Neuronal stem cell (in vitro differentiated cells): ENCODE measurements at regions not wholly inside any gene's neighbourhood (a gene's known extent, or its start where the extent isn't known, plus 50 kb on each side); places are given as distances from the start of the nearest gene placed in this dataset.

Experiments
- DNase-seq: peaks from one replicate; pipeline ENCODE4 v3.0.0-alpha.2; 2013; ENCODE audit warnings: low spot score
- H2AFZ ChIP-seq: one replicate; pipeline ENCODE4 v1.6.1; 2013; ENCODE audit warnings: mild to moderate bottlenecking, low read length, inconsistent platforms
- H2AK5ac ChIP-seq: 2 replicates; pipeline ENCODE4 v1.6.1; 2013; ENCODE audit warnings: low read depth, mild to moderate bottlenecking, inconsistent platforms, low read length, moderate library complexity, mixed read lengths
- H2BK120ac ChIP-seq: 2 replicates; pipeline ENCODE4 v1.6.1; 2013; ENCODE audit warnings: low read depth, mild to moderate bottlenecking, inconsistent platforms, low read length, moderate library complexity, mixed read lengths
- H2BK12ac ChIP-seq: one replicate; pipeline ENCODE4 v1.6.1; 2013; ENCODE audit warnings: low read length, inconsistent platforms
- H2BK15ac ChIP-seq: 2 replicates; pipeline ENCODE4 v1.6.1; 2013; ENCODE audit warnings: mild to moderate bottlenecking, low read length, inconsistent platforms, mixed read lengths
- H2BK5ac ChIP-seq: one replicate; pipeline ENCODE4 v1.6.1; 2013; ENCODE audit warnings: inconsistent platforms, mild to moderate bottlenecking, low read length, moderate library complexity
- H3K14ac ChIP-seq: one replicate; pipeline ENCODE4 v1.6.1; 2013; ENCODE audit warnings: low read length, inconsistent platforms
- H3K18ac ChIP-seq: 2 replicates; pipeline ENCODE4 v1.6.1; 2013; ENCODE audit warnings: low read length, inconsistent platforms
- H3K23ac ChIP-seq: 2 replicates; pipeline ENCODE4 v1.6.1; 2013; ENCODE audit warnings: low read depth, mild to moderate bottlenecking, mixed read lengths, low read length, inconsistent platforms; ENCODE audit not compliant: poor library complexity
- H3K27ac ChIP-seq: replicated peaks from 3 replicates; pipeline ENCODE4 v1.5.1; 2013; ENCODE audit warnings: low read length, inconsistent platforms
- H3K27me3 ChIP-seq, 3 experiments: 2 replicates each; pipeline ENCODE4 v1.6.1; 2013; ENCODE audit warnings: low read length in 3 of 3, mild to moderate bottlenecking in 2 of 3, inconsistent platforms in 1 of 3, low read depth in 1 of 3, mixed read lengths in 1 of 3, moderate library complexity in 1 of 3; ENCODE audit not compliant: control insufficient read depth in 3 of 3, insufficient read depth in 3 of 3
- H3K36me3 ChIP-seq, 2 donors: replicated peaks in 1 of 2; 2 replicates each; pipeline ENCODE4 v1.6.1; 2013; ENCODE audit warnings: low read length in 2 of 2; ENCODE audit not compliant: control insufficient read depth in 2 of 2, insufficient read depth in 2 of 2
- H3K4ac ChIP-seq: 2 replicates; pipeline ENCODE4 v1.6.1; 2013; ENCODE audit warnings: inconsistent platforms, mild to moderate bottlenecking, low read length, moderate library complexity
- H3K4me1 ChIP-seq, 2 donors: 1 replicate in 1 of 2; 2 replicates in 1 of 2; pipeline ENCODE4 v1.6.1; 2013; ENCODE audit warnings: low read length in 2 of 2, low read depth in 1 of 2; ENCODE audit not compliant: control insufficient read depth in 2 of 2, insufficient read depth in 1 of 2
- H3K4me2 ChIP-seq: one replicate; pipeline ENCODE4 v1.6.1; 2013; ENCODE audit warnings: mild to moderate bottlenecking, low read length, inconsistent platforms; ENCODE audit not compliant: insufficient read depth, poor library complexity, severe bottlenecking
- H3K4me3 ChIP-seq, 2 donors: 2 replicates each; pipeline ENCODE4 v1.5.1; 2013; ENCODE audit warnings: low read length in 2 of 2, mild to moderate bottlenecking in 2 of 2, inconsistent platforms in 1 of 2, moderate library complexity in 1 of 2
- H3K79me1 ChIP-seq: one replicate; pipeline ENCODE4 v1.6.1; 2013; ENCODE audit warnings: low read depth, mild to moderate bottlenecking, inconsistent platforms, low read length, moderate library complexity
- H3K9ac ChIP-seq: one replicate; pipeline ENCODE4 v1.6.1; 2013; ENCODE audit warnings: mild to moderate bottlenecking, low read depth, low read length, inconsistent platforms; ENCODE audit not compliant: poor library complexity
- H3K9me3 ChIP-seq, 2 donors: replicated peaks in 1 of 2; 2 replicates each; pipeline versions ENCODE3 to v1.6.1; 2013; ENCODE audit warnings: low read length in 2 of 2, mild to moderate bottlenecking in 2 of 2, inconsistent platforms in 1 of 2, low read depth in 1 of 2, mixed read lengths in 1 of 2, moderate library complexity in 1 of 2; ENCODE audit not compliant: control insufficient read depth in 2 of 2, insufficient read depth in 1 of 2
- H4K8ac ChIP-seq: one replicate; pipeline ENCODE4 v1.6.1; 2013; ENCODE audit warnings: low read depth, mild to moderate bottlenecking, inconsistent platforms, low read length, moderate library complexity
- H4K91ac ChIP-seq: one replicate; pipeline ENCODE4 v1.6.1; 2013; ENCODE audit warnings: low read length, low read depth, mild to moderate bottlenecking, inconsistent platforms; ENCODE audit not compliant: poor library complexity
- WGBS, 2 donors: extraction: QIAGEN DNeasy Blood & Tissue Kit; methylation state at CpG; one replicate each; pipeline ENCODE4 v1.1.7; 2013; ENCODE audit warnings: missing lambda C conversion rate in 2 of 2, mixed read lengths in 1 of 2; ENCODE audit not compliant: insufficient read length in 2 of 2, insufficient replicate concordance in 1 of 2; ENCODE audit errors: extremely low coverage in 2 of 2; 5-methylcytosine and 5-hydroxymethylcytosine counted together

DNA sequence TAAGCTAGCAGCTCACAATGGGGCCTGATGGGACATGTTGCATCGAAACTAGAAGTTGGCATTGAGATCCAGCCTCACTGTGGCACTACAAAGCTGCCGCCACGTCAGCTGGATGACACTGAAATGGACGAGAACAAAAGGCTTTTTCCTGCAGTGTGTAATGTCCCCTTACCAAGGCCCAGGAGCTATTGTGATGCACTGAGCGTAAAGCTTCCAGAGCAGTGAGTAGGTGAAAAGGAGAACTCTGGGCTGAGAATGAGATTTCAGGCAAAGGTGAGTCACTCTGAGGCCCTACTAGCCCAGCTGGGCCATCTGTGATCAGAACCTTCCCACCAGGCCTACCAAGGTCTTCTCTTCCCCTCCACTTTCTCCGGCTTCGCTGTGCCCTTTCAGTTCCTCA, 528.1 kb upstream of the KLF4 start:
- DNase-seq, result peak; percentile 27
- no peak overlapping the region for H3K27ac ChIP-seq
- H4K91ac ChIP-seq, result no peak overlapping the region
- no peak overlapping the region for H3K18ac ChIP-seq
- no peak overlapping the region for H2BK12ac ChIP-seq
- H3K4me3 ChIP-seq, result no peak overlapping the region
- no peak overlapping the region for H3K4me2 ChIP-seq
- no peaks in the 10 kb centered on the region for H3K79me1 ChIP-seq
- no peak overlapping the region for H3K4ac ChIP-seq
- no peak overlapping the region for H2BK5ac ChIP-seq
- H3K14ac ChIP-seq, result no peak overlapping the region
- no peak overlapping the region for H2BK15ac ChIP-seq
- no peak overlapping the region for H4K8ac ChIP-seq
- WGBS, 2 donors, result no CpG with 5 or more reads among the region's 7 CpGs
- no peak overlapping the region for H3K23ac ChIP-seq
- no peak overlapping the region for H2AK5ac ChIP-seq
- no peak overlapping the region for H2AFZ ChIP-seq
- H3K36me3 ChIP-seq, result no peaks in the 10 kb centered on the region
- H3K4me1 ChIP-seq, result peaks cover 0 to 4% of the 10 kb centered on the region in 2 donors
- H3K27me3 ChIP-seq, result no peaks in the 10 kb centered on the region
- no peak overlapping the region for H2BK120ac ChIP-seq
- no peaks in the 10 kb centered on the region for H3K9me3 ChIP-seq
- no peak overlapping the region for H3K9ac ChIP-seq

DNA sequence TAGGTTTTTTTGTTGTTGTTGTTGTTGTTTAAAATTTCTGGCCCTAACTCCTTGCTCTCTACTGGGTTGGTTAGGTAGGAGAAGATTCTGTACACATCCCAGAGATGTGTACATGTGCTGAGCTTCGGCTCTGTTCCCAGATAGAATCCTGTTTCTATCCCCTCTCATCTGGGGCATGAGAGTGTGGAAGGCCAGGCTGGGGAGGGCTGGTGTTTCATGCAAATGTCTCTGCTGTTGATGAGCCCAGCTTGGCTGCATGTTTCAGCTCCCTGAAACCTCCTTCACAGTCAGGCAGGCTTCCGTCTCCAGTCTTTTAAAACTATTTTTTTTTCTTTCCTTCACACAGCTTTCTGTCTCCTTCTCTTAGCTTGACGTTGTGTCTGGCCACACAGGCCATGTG, 526.9 kb upstream of the KLF4 start:
- WGBS, 2 donors, result no CpG with 5 or more reads among the region's 3 CpGs
- no peak overlapping the region for H2AFZ ChIP-seq

DNA sequence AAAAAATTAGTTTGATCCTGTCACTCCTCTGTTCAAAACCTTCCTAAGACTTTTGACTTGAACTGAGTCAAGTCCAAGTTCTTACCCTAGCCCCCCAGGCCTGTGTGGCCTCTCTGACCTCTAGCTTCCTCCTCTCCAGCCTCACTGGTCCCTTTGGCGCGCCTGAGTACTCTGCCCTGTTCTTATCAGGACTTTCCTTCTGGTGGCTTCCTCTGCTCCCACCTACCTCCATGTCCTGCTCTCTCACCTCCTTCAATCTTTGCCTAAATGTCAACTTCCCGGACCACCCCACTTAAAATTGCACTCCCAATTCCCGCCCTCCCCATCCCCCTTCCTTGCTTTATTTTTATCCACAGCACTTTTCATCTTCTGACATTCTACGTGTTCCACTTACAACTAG, 526.1 kb upstream of the KLF4 start:
- Histone ChIP-seq H3K9me3 (no peaks in the 10 kb centered on the region), H3K4me2 (no peak overlapping the region), H3K14ac (no peak overlapping the region), H4K8ac (no peak overlapping the region), H3K4ac (no peak overlapping the region), H3K27ac (no peak overlapping the region), H3K36me3 (no peaks in the 10 kb centered on the region), H2BK5ac (no peak overlapping the region), H3K4me3 (no peak overlapping the region), H3K27me3 (no peaks in the 10 kb centered on the region), H3K23ac (peak overlapping the region; percentile 78), H3K79me1 (no peaks in the 10 kb centered on the region), H2BK15ac (peak overlapping the region; percentile 51), H4K91ac (no peak overlapping the region), H2AFZ (no peak overlapping the region), H2BK120ac (no peak overlapping the region), H3K4me1 (peaks cover 0 to 4% of the 10 kb centered on the region in 2 donors), H2AK5ac (no peak overlapping the region), H3K9ac (no peak overlapping the region), H3K18ac (no peak overlapping the region), H2BK12ac (no peak overlapping the region)
- no CpG with 5 or more reads among the region's 5 CpGs for WGBS, 2 donors
- DNase-seq, result no peak

More for the DNA sequence above, 526.9 kb upstream of the KLF4 start:
- Histone ChIP-seq H2BK5ac (no peak overlapping the region), H3K36me3 (no peaks in the 10 kb centered on the region), H2AK5ac (no peak overlapping the region), H2BK12ac (no peak overlapping the region), H2BK120ac (no peak overlapping the region), H2BK15ac (no peak overlapping the region), H4K91ac (no peak overlapping the region), H4K8ac (no peak overlapping the region), H3K27ac (no peak overlapping the region), H3K79me1 (no peaks in the 10 kb centered on the region), H3K9me3 (no peaks in the 10 kb centered on the region), H3K4me1 (peaks cover 0 to 4% of the 10 kb centered on the region in 2 donors), H3K18ac (no peak overlapping the region), H3K9ac (no peak overlapping the region), H3K4ac (no peak overlapping the region), H3K14ac (no peak overlapping the region), H3K27me3 (no peaks in the 10 kb centered on the region), H3K4me3 (no peak overlapping the region), H3K23ac (no peak overlapping the region), H3K4me2 (no peak overlapping the region)
- DNase-seq, result no peak

DNA sequence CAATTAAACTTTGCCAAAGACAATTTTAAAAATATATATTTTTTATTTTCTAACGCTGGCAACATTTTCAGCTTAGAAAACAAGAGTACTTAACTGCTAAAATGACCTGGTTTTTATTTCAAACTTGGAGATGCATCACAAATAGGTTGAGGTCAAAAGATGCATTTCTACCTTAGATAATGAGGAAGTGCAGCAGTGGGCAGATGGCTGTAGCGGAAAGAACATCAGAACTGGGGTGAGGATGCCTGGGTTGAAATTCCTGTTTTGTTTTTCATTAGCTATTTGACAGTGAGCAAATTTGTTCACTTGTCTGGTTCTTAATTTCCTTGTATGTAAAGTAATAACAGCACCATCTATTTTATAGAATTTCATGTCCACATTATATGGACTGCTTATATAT, 524.8 kb upstream of the KLF4 start:
- Histone ChIP-seq H3K36me3 (no peaks in the 10 kb centered on the region), H2AK5ac (no peak overlapping the region), H3K4me3 (no peak overlapping the region), H3K9ac (no peak overlapping the region), H4K8ac (no peak overlapping the region), H3K4me2 (no peak overlapping the region), H3K79me1 (no peaks in the 10 kb centered on the region), H3K9me3 (no peaks in the 10 kb centered on the region), H2BK120ac (no peak overlapping the region), H3K14ac (no peak overlapping the region), H3K4me1 (peaks cover 0 to 4% of the 10 kb centered on the region in 2 donors), H3K4ac (no peak overlapping the region), H2AFZ (no peak overlapping the region), H2BK5ac (no peak overlapping the region), H3K23ac (no peak overlapping the region), H3K18ac (no peak overlapping the region), H4K91ac (no peak overlapping the region), H3K27ac (no peak overlapping the region), H2BK15ac (no peak overlapping the region), H2BK12ac (no peak overlapping the region), H3K27me3 (no peaks in the 10 kb centered on the region)
- DNase-seq, result no peak
- WGBS, 2 donors, result no CpG with 5 or more reads among the region's 2 CpGs
